ENCODE measurements at regions not wholly inside any gene's neighbourhood (a gene's known extent, or its start where the extent isn't known, plus 50 kb on each side); places are given as distances from the start of the nearest gene placed in this dataset.

DNA sequence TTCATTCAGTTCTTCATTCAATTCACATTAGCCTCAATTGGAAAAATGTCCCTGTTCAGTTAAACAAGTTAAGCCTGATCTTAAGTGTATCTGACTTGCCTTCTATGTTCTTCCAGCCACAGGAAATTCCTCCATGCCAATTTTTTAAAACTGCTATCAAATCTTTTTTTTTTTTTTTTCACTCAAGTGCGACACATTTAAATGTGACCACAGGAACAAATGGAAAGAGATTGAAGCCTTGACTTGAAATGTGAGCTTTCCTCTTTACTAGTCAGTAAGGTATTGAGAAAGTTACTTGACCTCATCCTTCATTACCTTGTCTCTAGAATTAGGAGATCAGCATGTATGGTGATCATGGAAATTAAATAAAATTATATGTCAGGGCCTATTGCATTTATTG, 165.1 kb downstream of the SLIT2 start:
- H3K4me3 Mint-ChIP-seq: no peak overlapping the region
- no peaks in the 10 kb centered on the region for H3K36me3 Mint-ChIP-seq
- H3K27ac Mint-ChIP-seq: no peak overlapping the region
- no peaks in the 10 kb centered on the region for H3K9me3 Mint-ChIP-seq
- peaks cover 4% of the 10 kb centered on the region for H3K4me1 Mint-ChIP-seq
- DNase-seq (ENCODE audit: low spot score in 2 of 2) (no peak), ATAC-seq (no peak)

DNA sequence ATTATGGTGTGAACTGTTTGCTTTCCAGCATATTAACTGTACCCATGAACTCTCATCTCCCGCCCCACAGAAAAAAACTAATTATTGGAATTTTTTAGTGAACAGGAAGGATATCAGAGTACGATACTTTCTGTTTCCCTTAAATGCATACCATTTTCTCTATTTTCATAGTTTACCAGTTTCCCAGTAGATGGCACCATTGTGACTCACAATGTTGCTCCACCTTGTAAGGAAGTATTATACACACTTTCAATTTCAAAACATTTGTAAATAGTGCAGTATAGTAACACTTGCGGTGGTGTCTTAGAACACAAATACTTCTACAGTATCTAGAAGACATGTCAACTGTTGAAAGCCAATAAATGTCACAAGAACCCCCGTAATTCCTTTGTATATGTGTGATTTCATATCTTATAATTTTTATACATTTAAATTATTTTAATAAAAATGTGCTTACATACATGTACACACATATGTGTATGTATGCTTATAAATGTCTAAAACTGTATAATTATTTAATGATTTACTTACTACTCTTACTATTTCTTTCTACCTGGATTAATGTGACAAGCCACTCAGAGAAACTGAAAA, 167.3 kb downstream of the SLIT2 start:
- H3K36me3 Mint-ChIP-seq: no peaks in the 10 kb centered on the region
- DNase-seq (ENCODE audit: low spot score in 2 of 2): no peak
- ATAC-seq: peak; percentile 82
- peaks cover 4% of the 10 kb centered on the region for H3K4me1 Mint-ChIP-seq
- H3K9me3 Mint-ChIP-seq: no peaks in the 10 kb centered on the region
- H3K4me3 Mint-ChIP-seq: peak overlapping the region; percentile 7
- H3K27ac Mint-ChIP-seq: no peak overlapping the region

DNA sequence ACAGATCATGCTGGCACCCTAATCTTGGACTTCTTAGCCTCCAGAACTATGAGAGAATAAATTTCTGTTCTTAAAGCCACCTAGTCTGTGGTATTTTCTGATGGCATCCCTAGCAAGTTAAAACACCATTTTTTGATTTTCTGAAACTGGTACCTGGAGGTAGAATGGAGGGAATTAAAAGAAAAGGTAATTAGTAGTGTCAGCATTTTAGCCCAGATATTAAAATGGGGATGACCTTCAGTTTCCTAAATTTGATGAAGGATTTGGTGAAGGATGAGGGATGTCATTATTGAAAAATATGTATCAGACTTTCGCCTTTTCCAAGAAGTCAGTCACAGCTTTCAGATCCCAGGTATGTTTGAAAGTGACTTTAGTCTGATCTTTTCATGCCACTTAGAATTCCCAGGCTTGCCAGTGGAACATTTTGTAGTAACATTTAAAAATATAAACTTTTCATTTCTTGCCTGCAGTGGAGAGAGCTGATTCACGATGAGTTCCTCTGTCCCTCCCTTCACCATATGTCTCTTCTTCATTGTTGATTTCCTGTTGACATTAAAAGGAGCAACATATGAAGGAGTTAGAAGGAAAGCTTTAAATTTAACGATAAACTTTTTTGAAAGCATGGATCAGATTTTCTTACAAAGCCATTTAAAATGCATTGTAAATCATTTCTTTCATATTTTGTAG, 169.4 kb downstream of the SLIT2 start:
- H3K9me3 Mint-ChIP-seq: no peaks in the 10 kb centered on the region
- peaks cover 4% of the 10 kb centered on the region for H3K4me1 Mint-ChIP-seq
- DNase-seq (ENCODE audit: low spot score in 2 of 2) (no peak), ATAC-seq (no peak)
- H3K4me3 Mint-ChIP-seq: no peak overlapping the region
- no peaks in the 10 kb centered on the region for H3K36me3 Mint-ChIP-seq
- H3K27ac Mint-ChIP-seq: no peak overlapping the region

DNA sequence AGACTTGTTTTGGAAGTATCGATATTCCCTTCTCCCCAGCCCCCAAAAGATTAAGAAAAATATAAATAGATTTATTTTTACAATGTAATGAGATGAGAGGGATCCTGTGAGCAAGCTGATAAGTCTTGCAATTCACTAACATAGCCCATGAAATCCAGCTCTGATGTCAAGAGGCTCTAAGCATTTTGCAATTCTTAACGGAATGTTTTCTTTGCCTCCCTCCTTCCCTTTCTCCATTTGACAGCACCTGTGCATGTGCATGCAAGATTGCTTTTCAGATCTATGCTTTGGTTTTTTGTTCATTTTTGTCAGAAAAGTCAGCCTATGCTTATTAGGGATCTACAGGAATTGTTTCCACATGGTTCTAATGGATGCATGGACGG, 169.9 kb downstream of the SLIT2 start:
- H3K4me3 Mint-ChIP-seq: no peak overlapping the region
- H3K27ac Mint-ChIP-seq: no peak overlapping the region
- no peak for DNase-seq (ENCODE audit: low spot score in 2 of 2)
- H3K4me1 Mint-ChIP-seq: peaks cover 4% of the 10 kb centered on the region
- no peak for ATAC-seq
- H3K9me3 Mint-ChIP-seq: no peaks in the 10 kb centered on the region
- no peaks in the 10 kb centered on the region for H3K36me3 Mint-ChIP-seq

DNA sequence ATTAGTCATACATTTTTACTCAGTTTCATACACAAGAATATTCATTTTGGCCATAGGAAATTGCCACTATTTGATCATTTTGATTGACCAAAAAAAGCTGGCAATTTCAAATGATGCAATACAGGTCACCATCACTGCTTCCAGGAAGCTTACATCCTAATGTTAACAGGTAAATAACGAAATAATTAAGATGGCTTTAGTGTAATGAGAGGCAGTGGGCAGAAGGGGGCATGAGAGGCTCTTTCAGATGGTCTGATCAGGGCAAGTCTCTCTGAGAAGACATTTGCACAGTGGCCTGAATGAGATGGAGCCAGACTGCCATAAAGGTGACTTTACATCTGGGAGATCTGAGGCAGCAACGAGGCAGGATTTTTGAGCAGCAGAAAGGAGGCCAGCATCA, 170.7 kb downstream of the SLIT2 start:
- H3K4me3 Mint-ChIP-seq: no peak overlapping the region
- no peaks in the 10 kb centered on the region for H3K36me3 Mint-ChIP-seq
- peaks cover 4% of the 10 kb centered on the region for H3K4me1 Mint-ChIP-seq
- DNase-seq (ENCODE audit: low spot score in 2 of 2) (peak in 1 of 2 donors; percentile 50), ATAC-seq (peak; percentile 72)
- no peaks in the 10 kb centered on the region for H3K9me3 Mint-ChIP-seq
- H3K27ac Mint-ChIP-seq: no peak overlapping the region

DNA sequence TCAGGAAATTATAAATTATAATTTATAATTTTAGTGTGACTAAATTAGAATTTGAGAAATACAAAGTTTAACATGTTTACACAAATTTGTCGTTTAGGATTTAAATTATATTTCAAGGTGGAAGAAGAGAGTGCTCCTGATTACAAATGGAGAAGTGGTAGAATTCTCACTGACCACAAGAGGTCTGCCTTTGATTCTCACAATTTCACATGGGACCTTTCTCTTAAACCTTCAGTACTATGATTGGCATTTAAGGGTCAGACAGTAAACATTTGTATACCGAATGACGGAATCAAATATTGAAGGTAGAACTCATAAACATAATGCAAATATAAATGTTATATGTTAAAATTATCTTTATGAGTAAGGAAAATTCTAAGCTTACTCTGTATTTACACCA, 171.7 kb downstream of the SLIT2 start:
- Mint-ChIP-seq H3K9me3 (no peaks in the 10 kb centered on the region), H3K4me3 (no peak overlapping the region), H3K4me1 (peaks cover 4% of the 10 kb centered on the region), H3K36me3 (no peaks in the 10 kb centered on the region), H3K27ac (no peak overlapping the region)
- DNase-seq (ENCODE audit: low spot score in 2 of 2): no peak
- no peak for ATAC-seq

DNA sequence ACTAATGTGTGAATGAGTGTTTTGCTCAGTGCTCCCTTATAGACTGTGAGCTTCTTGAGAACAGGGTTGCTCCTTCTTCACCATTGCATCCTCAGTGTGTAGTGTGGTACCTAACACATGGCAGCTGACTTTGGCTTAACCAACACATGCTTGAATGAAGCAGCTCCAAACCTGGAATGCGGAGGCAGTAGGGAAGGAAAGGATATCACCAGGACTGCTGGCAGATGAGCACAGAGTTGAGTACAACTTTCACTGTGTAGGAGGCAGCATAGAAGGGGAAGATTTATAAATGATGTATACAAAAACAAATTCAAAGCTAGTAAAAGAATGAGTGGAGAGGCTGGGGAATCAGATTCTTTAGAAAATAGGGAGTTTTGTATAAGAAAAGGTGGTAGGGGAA, 174.3 kb downstream of the SLIT2 start:
- H3K36me3 Mint-ChIP-seq: no peaks in the 10 kb centered on the region
- DNase-seq (ENCODE audit: low spot score in 2 of 2) (no peak), ATAC-seq (no peak)
- H3K4me3 Mint-ChIP-seq: no peak overlapping the region
- H3K4me1 Mint-ChIP-seq: no peaks in the 10 kb centered on the region
- no peak overlapping the region for H3K27ac Mint-ChIP-seq
- H3K9me3 Mint-ChIP-seq: no peaks in the 10 kb centered on the region

DNA sequence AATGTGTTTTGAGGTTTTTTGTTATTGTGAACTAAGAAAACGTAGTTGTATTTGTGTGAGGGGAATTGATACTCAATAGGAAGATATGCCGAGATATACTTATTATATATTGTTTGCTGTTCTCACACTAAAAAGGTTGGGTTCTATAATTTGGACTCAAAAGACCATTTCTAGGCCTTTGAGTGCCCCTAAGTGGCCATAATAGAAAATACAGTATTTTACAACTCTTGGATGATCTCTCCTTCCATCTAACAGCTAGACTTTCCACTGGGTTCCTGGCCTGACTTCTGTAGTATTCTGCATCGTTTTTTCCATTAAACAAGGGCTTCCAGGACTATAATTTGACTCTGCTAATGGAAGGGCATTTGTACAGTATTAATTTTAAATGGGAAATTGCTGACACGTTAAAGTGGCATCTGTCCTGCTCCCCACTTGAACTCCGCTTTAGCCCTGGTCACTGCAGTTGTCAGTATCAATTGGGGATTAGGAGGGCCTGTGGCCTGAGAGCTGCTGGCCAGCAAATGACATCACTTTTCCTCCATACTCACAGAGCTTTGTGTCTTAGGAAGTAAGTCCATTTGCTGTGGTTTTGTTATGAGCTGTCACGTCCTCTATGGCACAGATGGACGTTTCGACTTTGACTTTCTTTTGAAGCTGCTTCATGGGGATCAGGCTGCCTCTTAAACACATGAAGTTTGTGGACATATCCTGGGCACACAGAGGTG, 176.9 kb downstream of the SLIT2 start:
- no peaks in the 10 kb centered on the region for H3K9me3 Mint-ChIP-seq
- H3K4me3 Mint-ChIP-seq: no peak overlapping the region
- H3K36me3 Mint-ChIP-seq: no peaks in the 10 kb centered on the region
- no peak overlapping the region for H3K27ac Mint-ChIP-seq
- DNase-seq (ENCODE audit: low spot score in 2 of 2) (no peak), ATAC-seq (no peak)
- H3K4me1 Mint-ChIP-seq: no peaks in the 10 kb centered on the region

DNA sequence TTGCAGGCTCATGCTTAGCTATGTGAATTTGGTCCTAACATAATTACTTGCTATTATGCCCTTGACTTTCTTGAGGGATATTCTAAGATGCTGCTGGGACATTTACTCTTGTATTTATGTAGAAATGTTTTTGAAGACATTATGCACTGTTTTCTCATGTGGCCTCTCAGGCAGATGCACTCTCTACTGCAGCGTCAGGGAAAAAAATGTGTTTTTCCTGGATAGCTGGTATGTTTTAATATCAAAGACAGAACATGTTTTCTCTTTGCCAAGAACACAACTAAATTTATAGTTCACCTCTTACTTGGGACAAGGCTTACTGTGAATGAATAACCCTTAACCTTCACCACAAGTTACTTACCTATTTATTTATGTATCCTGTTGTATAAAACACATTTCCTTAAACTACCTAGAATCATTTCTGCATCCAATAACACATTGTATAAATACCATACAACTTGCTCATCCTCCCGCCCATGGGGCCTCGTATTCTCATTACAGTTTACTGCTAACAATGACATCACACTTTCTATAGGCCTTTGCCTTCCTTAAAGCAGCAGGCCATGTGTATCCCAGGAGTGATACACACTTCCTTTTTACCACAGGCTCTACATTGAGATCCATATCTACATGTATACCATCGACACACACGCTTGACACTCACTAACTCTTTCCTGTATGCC, 178.7 kb downstream of the SLIT2 start:
- no peak overlapping the region for H3K27ac Mint-ChIP-seq
- H3K36me3 Mint-ChIP-seq: no peaks in the 10 kb centered on the region
- no peaks in the 10 kb centered on the region for H3K4me1 Mint-ChIP-seq
- DNase-seq (ENCODE audit: low spot score in 2 of 2) (no peak), ATAC-seq (no peak)
- H3K9me3 Mint-ChIP-seq: no peaks in the 10 kb centered on the region
- no peak overlapping the region for H3K4me3 Mint-ChIP-seq

DNA sequence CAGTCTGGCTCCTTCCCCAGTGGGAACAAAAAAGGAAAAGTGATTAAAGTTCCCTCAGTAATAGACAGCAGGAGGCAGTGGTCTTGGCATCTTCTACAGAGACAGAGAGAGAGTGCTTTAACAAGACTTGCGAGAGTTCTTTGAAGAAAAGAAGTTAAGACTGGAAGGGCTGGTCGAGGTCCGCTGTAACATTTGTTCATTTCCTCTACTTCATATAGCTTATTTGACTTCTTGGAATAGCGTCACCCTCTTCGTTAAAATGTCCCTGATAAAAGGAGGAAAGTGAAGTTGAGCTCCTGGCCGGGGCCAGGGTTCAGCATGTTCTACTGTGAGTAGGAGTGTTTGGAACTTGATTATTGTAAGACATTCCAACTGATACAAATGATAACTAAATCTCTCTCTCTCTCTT, 179.8 kb downstream of the SLIT2 start:
- no peaks in the 10 kb centered on the region for H3K9me3 Mint-ChIP-seq
- no peaks in the 10 kb centered on the region for H3K36me3 Mint-ChIP-seq
- H3K4me1 Mint-ChIP-seq: no peaks in the 10 kb centered on the region
- DNase-seq (ENCODE audit: low spot score in 2 of 2) (no peak), ATAC-seq (no peak)
- H3K4me3 Mint-ChIP-seq: no peak overlapping the region
- H3K27ac Mint-ChIP-seq: no peak overlapping the region

DNA sequence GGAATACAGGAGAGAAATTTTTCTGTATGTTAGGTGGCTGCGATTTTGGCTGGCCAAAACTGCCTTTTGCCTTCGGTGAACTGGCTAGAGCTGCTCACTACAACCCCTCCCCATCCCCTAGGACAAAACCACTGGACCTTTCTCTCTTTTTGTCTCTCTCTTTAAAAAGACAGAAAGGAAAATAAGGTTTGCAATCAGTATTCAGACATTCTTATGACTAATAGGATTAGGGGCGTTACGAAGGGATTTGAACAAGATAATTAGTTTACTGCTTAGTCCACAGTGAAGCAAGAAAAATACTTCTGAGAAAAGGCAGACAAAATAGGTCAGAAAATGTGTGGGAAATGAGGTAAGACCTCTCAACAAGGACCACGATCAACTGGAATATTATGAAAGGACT, 180.4 kb downstream of the SLIT2 start:
- no peaks in the 10 kb centered on the region for H3K9me3 Mint-ChIP-seq
- ATAC-seq (no peak), DNase-seq (ENCODE audit: low spot score in 2 of 2) (no peak)
- H3K4me3 Mint-ChIP-seq: no peak overlapping the region
- H3K4me1 Mint-ChIP-seq: no peaks in the 10 kb centered on the region
- H3K27ac Mint-ChIP-seq: no peak overlapping the region
- no peaks in the 10 kb centered on the region for H3K36me3 Mint-ChIP-seq

DNA sequence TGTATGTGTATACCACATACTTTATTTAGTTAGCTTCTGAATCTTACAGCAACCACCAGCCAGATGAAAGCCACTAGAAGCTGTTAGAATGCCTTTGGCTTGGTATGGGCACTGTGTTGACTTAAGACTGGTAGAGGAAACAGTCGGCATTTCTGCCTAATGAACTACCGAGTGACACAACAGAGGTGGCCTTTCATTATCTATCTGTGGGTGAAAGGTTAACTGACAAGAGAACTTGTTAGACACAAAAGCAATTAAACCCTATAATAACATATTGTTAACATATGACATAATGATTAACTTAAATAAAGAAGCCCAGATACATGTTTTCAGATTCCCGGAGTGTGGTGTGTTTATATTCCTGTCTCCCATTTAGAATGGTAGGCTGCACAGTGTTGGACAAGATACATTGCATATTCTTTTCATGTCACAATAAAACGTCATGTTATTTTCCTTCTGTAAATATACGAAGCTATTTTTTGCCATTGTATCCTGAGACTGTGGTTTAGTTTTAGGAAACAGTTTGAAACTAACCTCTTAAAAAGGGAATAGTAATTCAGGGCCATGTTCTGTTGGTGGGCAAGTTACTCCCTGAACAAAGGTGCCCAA, 181.5 kb downstream of the SLIT2 start:
- Mint-ChIP-seq H3K9me3 (no peaks in the 10 kb centered on the region), H3K27ac (no peak overlapping the region), H3K4me1 (no peaks in the 10 kb centered on the region), H3K4me3 (no peak overlapping the region), H3K36me3 (no peaks in the 10 kb centered on the region)
- DNase-seq (ENCODE audit: low spot score in 2 of 2) (no peak), ATAC-seq (no peak)

DNA sequence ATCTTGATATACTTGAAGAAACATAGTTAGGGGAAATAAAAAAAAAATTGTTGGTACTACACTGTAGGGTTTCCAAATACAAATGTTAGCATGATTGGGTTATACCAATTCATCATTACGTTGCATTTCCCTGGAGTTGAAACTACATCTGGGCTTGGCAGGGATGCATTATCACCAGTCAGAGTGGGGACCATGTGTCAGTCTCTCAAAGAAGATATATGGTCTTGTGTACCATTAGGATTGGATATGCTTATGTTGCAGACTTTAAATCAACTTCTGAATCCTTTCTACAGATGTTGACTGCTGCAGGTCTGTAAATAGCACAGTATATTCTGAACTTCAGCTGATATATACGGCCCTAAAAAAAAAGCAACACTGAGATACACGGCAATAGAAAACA, 188.5 kb downstream of the SLIT2 start:
- H3K9me3 Mint-ChIP-seq: no peaks in the 10 kb centered on the region
- H3K4me3 Mint-ChIP-seq: no peak overlapping the region
- H3K36me3 Mint-ChIP-seq: no peaks in the 10 kb centered on the region
- DNase-seq (ENCODE audit: low spot score in 2 of 2): no peak
- no peaks in the 10 kb centered on the region for H3K4me1 Mint-ChIP-seq
- no peak overlapping the region for H3K27ac Mint-ChIP-seq
- no peak for ATAC-seq

DNA sequence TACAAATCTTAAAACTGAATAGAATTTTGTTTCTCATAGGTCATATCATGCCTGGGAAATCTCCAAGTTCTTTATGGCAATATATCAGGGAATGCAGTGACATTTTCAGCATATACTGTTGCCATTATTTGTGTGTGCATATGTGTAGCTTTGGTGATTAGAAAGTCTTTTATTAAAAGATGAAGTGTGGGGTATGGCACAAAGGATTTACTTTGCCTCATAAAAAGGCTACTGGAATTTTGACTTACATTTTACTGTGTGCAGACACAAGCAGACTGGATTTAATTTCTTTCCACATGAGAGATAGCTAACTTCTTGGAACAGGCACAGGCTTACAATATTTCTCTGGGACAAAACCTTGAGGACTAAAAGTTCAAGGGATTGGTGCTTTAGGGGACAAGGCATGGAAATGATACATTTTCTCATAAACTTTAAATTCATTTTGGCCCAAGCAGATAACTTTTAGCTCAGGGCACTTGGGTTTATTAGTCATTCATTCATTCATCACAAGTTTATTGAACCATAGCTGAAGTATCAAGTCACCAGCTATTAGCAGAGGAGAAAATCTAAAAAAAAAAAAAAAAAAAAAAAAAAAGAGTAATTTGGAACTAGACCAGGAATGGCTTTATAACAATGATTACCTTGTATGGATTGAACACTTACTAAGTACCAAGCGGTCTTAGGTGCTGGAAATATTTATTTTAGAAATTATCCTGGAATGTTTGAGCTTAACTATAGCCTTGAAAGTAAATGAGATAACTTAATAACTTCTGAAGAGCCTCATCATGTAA, 191.5 kb downstream of the SLIT2 start:
- DNase-seq (ENCODE audit: low spot score in 2 of 2) (no peak), ATAC-seq (no peak)
- Mint-ChIP-seq H3K4me3 (no peak overlapping the region), H3K27ac (no peak overlapping the region), H3K36me3 (no peaks in the 10 kb centered on the region), H3K9me3 (no peaks in the 10 kb centered on the region), H3K4me1 (no peaks in the 10 kb centered on the region)
